HG02981 (cell line): ENCODE measurements at regions not wholly inside any gene's neighbourhood (a gene's known extent, or its start where the extent isn't known, plus 50 kb on each side); places are given as distances from the start of the nearest gene placed in this dataset.
A peak's percentile ranks its signal among the peaks of the same experiment; 100 is the strongest.

ENCODE experiments used
- ATAC-seq: cut with Tn5 transposase; IDR thresholded peaks from one replicate; pipeline ENCODE4 v1.9.1; 2021; ENCODE audit warnings: mild to moderate bottlenecking, moderate library complexity; ENCODE audit not compliant: unreplicated experiment

- ATAC-seq = no peak
Measured at GRCh38 chr14:31943217-31943799, 133.8 kb upstream of the ARHGAP5 start.

GRCh38 chr14:31943861-31944255 lies 133.2 kb upstream of the ARHGAP5 start:
- ATAC-seq = no peak

GRCh38 chr14:31944256-31945073 lies 132.6 kb upstream of the ARHGAP5 start:
- no peak for ATAC-seq

- peak; percentile 67 for ATAC-seq
Measured at GRCh38 chr14:31945074-31945613, 132.0 kb upstream of the ARHGAP5 start.

- ATAC-seq = no peak
Measured at GRCh38 chr14:31945701-31946100, 131.4 kb upstream of the ARHGAP5 start.

- ATAC-seq = no peak
Measured at GRCh38 chr14:31947076-31947475, 130.0 kb upstream of the ARHGAP5 start.

- ATAC-seq = no peak
Measured at GRCh38 chr14:31947680-31948595, 129.2 kb upstream of the ARHGAP5 start.

GRCh38 chr14:31949709-31950108 lies 127.4 kb upstream of the ARHGAP5 start:
- ATAC-seq = no peak

- no peak for ATAC-seq
Measured at GRCh38 chr14:31950331-31950730, 126.8 kb upstream of the ARHGAP5 start.

- no peak for ATAC-seq
Measured at GRCh38 chr14:31950764-31951637, 126.1 kb upstream of the ARHGAP5 start.

GRCh38 chr14:31951638-31951964 lies 125.5 kb upstream of the ARHGAP5 start:
- ATAC-seq = no peak

- ATAC-seq = no peak
Measured at GRCh38 chr14:31952573-31952972, 124.5 kb upstream of the ARHGAP5 start.

GRCh38 chr14:31953210-31953609 lies 123.9 kb upstream of the ARHGAP5 start:
- ATAC-seq = no peak

GRCh38 chr14:31954991-31955390 lies 122.1 kb upstream of the ARHGAP5 start:
- no peak for ATAC-seq

- ATAC-seq = no peak
Measured at GRCh38 chr14:31955936-31956579, 121.0 kb upstream of the ARHGAP5 start.

GRCh38 chr14:31957565-31957964 lies 119.5 kb upstream of the ARHGAP5 start:
- ATAC-seq = no peak

GRCh38 chr14:31960039-31960438 lies 117.1 kb upstream of the ARHGAP5 start:
- no peak for ATAC-seq

GRCh38 chr14:31961896-31962295 lies 115.2 kb upstream of the ARHGAP5 start:
- no peak for ATAC-seq

GRCh38 chr14:31962920-31963319 lies 114.2 kb upstream of the ARHGAP5 start:
- no peak for ATAC-seq

GRCh38 chr14:31963587-31963986 lies 113.5 kb upstream of the ARHGAP5 start:
- no peak for ATAC-seq
